Esophagus muscularis mucosa (tissue), 4 donors: ENCODE measurements at regions not wholly inside any gene's neighbourhood (a gene's known extent, or its start where the extent isn't known, plus 50 kb on each side); places are given as distances from the start of the nearest gene placed in this dataset.

Experiments used
- DNase-seq: peaks from one replicate; pipeline ENCODE4 v3.0.0-alpha.2; 2017; ENCODE audit errors: extremely low spot score
- H3K27ac ChIP-seq, 4 donors: fragments of 200-600 bp; sonication (generic); replicated peaks in 1 of 4; 1 replicate in 3 of 4; 2 replicates in 1 of 4; pipeline ENCODE4 v1.5.1; 2016 to 2019; ENCODE audit warnings: mild to moderate bottlenecking in 1 of 4
- H3K27me3 ChIP-seq, 4 donors: fragments of 200-600 bp; sonication (generic); one replicate each; pipeline versions ENCODE4 v1.5.1 to v1.6.0; 2016 to 2019
- H3K36me3 ChIP-seq, 4 donors: fragments of 200-600 bp; sonication (generic); one replicate each; pipeline ENCODE4 v1.5.1; 2016 to 2019
- H3K4me1 ChIP-seq, 4 donors: fragments of 200-600 bp; sonication (generic); one replicate each; pipeline ENCODE4 v1.5.1; 2016 to 2019
- H3K4me3 ChIP-seq, 4 donors: fragments of 200-600 bp; sonication (generic); 1 replicate in 2 of 4; 2 replicates in 2 of 4; pipeline ENCODE4 v1.5.1; 2016 to 2019; ENCODE audit warnings: mild to moderate bottlenecking in 4 of 4, moderate library complexity in 1 of 4
- H3K9me3 ChIP-seq, 4 donors: fragments of 200-600 bp; sonication (generic); 1 replicate in 3 of 4; 2 replicates in 1 of 4; pipeline ENCODE4 v1.5.1; 2016 to 2019
- EP300 ChIP-seq: sonication (generic); formaldehyde crosslinking; IDR thresholded peaks from one replicate; pipeline ENCODE4 v1.6.1; 2017; ENCODE audit warnings: antibody characterized with exemption
- POLR2A ChIP-seq: fragments of 450-650 bp; IDR thresholded peaks from one replicate; pipeline ENCODE4 v1.6.1; 2017; ENCODE audit warnings: antibody characterized with exemption, moderate library complexity, mild to moderate bottlenecking, low read depth
- POLR2AphosphoS5 ChIP-seq, 2 donors: sonication (generic); formaldehyde crosslinking; IDR thresholded peaks; one replicate each; pipeline ENCODE4 v1.6.1; 2017; ENCODE audit warnings: antibody characterized with exemption in 2 of 2
- WGBS: methylation state at CpG from one replicate; pipeline ENCODE4 v1.1.5; 2018; 5-methylcytosine and 5-hydroxymethylcytosine counted together
- intact Hi-C: fragments of 100-400 bp; cut with DNase I; formaldehyde crosslinking; loops from one replicate; pipeline ENCODE4 v1.15.1; 2023
- TF ChIP-seq, protein P1 (sequence below), 3 experiments: fragments of 200-600 bp in 2 of 3; fragments of 450-650 bp in 1 of 3; sonication (generic) in 2 of 3; IDR thresholded peaks; one replicate each; pipeline ENCODE4 v1.5.1; 2017 to 2019; ENCODE audit warnings: antibody characterized with exemption in 3 of 3, mild to moderate bottlenecking in 2 of 3, moderate library complexity in 1 of 3

- TF ChIP-seq POLR2AphosphoS5 (IDR thresholded peaks at IDR 0.05) (no peak), EP300 (no peak)
- TF ChIP-seq, protein P1, sequence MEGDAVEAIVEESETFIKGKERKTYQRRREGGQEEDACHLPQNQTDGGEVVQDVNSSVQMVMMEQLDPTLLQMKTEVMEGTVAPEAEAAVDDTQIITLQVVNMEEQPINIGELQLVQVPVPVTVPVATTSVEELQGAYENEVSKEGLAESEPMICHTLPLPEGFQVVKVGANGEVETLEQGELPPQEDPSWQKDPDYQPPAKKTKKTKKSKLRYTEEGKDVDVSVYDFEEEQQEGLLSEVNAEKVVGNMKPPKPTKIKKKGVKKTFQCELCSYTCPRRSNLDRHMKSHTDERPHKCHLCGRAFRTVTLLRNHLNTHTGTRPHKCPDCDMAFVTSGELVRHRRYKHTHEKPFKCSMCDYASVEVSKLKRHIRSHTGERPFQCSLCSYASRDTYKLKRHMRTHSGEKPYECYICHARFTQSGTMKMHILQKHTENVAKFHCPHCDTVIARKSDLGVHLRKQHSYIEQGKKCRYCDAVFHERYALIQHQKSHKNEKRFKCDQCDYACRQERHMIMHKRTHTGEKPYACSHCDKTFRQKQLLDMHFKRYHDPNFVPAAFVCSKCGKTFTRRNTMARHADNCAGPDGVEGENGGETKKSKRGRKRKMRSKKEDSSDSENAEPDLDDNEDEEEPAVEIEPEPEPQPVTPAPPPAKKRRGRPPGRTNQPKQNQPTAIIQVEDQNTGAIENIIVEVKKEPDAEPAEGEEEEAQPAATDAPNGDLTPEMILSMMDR (IDR thresholded peaks at IDR 0.05) = no peak
- 39% methylated on average over 1 of the region's 1 CpG for WGBS
- H3K36me3 ChIP-seq = no peaks in the 10 kb centered on the region
- H3K27me3 ChIP-seq = peaks cover 0 to 23% (median 0%) of the 10 kb centered on the region in 4 donors
- H3K4me3 ChIP-seq = no peak overlapping the region
- no peak for DNase-seq
- H3K9me3 ChIP-seq = no peaks in the 10 kb centered on the region
- H3K4me1 ChIP-seq = no peaks in the 10 kb centered on the region
- no peak overlapping the region for H3K27ac ChIP-seq
- intact Hi-C loops = no loop called here
These were observed 424.9 kb downstream of the IRX2 start for GRCh38 chr5:2326601-2327000.

DNA sequence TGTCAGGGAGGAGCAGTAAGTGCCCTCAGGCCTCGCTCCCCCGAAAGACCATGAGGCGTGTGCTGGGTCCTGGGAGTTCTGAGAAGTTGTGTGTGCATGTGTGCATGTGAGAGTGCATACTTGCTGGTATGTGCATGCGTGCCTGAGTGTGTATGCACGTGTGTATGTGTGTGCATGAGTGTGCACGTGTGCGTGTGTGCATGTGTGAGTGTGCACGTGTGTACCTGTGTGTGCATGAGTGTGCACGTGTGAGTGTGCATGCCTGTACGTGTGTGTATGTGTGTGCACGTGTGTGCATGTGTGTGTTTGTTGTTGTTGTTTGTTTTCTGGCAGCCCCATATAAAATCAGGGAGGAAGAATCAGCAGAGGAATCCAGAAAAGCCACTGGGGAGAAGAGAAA is 426.7 kb downstream of the IRX2 start:
- intact Hi-C loops = no loop called here
- H3K4me3 ChIP-seq = no peak overlapping the region
- H3K27me3 ChIP-seq = peaks cover 0 to 27% (median 0%) of the 10 kb centered on the region in 4 donors
- peak; percentile 72 for DNase-seq
- H3K4me1 ChIP-seq = no peaks in the 10 kb centered on the region
- WGBS = 81% methylated on average over 11 of the region's 11 CpGs
- TF ChIP-seq POLR2AphosphoS5 (IDR thresholded peaks at IDR 0.05) = no peak
- no peak for TF ChIP-seq EP300
- no peak for TF ChIP-seq POLR2A
- TF ChIP-seq, protein P1 (IDR thresholded peaks at IDR 0.05) = no peak
- no peak overlapping the region for H3K27ac ChIP-seq
- no peaks in the 10 kb centered on the region for H3K9me3 ChIP-seq
- no peaks in the 10 kb centered on the region for H3K36me3 ChIP-seq

DNA sequence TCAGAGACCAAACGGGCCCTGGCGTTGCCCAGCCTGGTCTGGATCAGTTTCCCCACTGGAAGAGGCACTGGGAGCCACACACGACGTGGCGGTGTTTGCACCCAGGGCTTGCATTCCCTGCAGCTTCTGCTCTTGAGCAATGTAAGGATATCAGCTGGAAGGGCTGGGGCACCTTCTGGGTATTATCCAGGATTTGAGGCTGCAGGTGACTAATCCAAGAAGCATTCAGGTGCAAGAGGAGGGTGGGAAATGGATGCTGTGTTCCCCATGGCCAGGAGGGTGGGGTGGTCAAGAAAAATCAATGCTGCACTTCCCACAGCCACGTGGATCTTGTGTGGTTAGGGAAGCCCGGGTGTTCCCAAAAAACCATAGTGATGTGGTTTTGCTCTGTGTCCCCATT is 430.9 kb downstream of the IRX2 start:
- DNase-seq = peak; percentile 83
- no peak for TF ChIP-seq EP300
- TF ChIP-seq, protein P1 (IDR thresholded peaks at IDR 0.05) = no peak
- Histone ChIP-seq H3K4me1 (no peaks in the 10 kb centered on the region), H3K4me3 (no peak overlapping the region), H3K36me3 (no peaks in the 10 kb centered on the region), H3K9me3 (peaks cover 0 to 9% (median 5%) of the 10 kb centered on the region in 4 donors), H3K27ac (no peak overlapping the region), H3K27me3 (peaks cover 0 to 17% (median 0%) of the 10 kb centered on the region in 4 donors)
- 61% methylated on average over 5 of the region's 7 CpGs for WGBS
- intact Hi-C loops = no loop called here

DNA sequence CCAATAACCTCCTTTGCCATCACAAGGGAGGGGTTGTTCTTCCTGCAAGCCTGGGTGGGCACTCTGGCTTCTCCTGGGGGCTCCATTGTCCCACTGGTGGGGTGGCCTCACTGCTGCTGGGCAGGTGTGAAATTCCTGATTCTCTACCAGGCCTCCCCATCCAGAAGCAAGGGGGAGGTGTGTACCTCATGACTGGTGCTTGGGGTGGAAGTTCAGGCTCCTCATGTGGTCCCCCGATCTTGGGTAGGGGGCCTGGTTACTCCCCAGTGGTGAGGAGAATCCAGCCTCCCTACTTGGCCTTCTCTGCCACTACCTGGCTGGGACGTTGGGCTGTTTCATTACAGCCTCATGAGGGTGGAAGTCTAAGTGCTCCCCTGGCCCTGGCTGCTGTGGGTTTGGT is 433.9 kb downstream of the IRX2 start:
- 69% methylated on average over 2 of the region's 2 CpGs for WGBS
- TF ChIP-seq, protein P1 (IDR thresholded peaks at IDR 0.05) = no peak
- TF ChIP-seq EP300 (no peak), POLR2A (no peak), POLR2AphosphoS5 (IDR thresholded peaks at IDR 0.05) (no peak)
- no peaks in the 10 kb centered on the region for H3K4me1 ChIP-seq
- intact Hi-C loops = no loop called here
- peaks cover 0 to 20% (median 7%) of the 10 kb centered on the region in 4 donors for H3K9me3 ChIP-seq
- H3K36me3 ChIP-seq = no peaks in the 10 kb centered on the region
- H3K27me3 ChIP-seq = peaks cover 0 to 5% (median 0%) of the 10 kb centered on the region in 4 donors
- H3K4me3 ChIP-seq = no peak overlapping the region
- no peak overlapping the region for H3K27ac ChIP-seq
- DNase-seq = peak; percentile 87

- intact Hi-C loops = no loop called here
- Histone ChIP-seq H3K27ac (no peak overlapping the region), H3K4me1 (no peaks in the 10 kb centered on the region), H3K36me3 (no peaks in the 10 kb centered on the region), H3K4me3 (no peak overlapping the region), H3K9me3 (peaks cover 0 to 20% (median 9%) of the 10 kb centered on the region in 4 donors), H3K27me3 (no peaks in the 10 kb centered on the region)
- TF ChIP-seq POLR2AphosphoS5 (IDR thresholded peaks at IDR 0.05) (no peak), POLR2A (no peak), EP300 (no peak)
- TF ChIP-seq, protein P1 (IDR thresholded peaks at IDR 0.05) = no peak
- 28% methylated on average over 3 of the region's 3 CpGs for WGBS
- no peak for DNase-seq
These were observed 429.1 kb upstream of the IRX4 start for GRCh38 chr5:2311851-2312250.
